ENCODE measurements at regions not wholly inside any gene's neighbourhood (a gene's known extent, or its start where the extent isn't known, plus 50 kb on each side); places are given as distances from the start of the nearest gene placed in this dataset.

DNA sequence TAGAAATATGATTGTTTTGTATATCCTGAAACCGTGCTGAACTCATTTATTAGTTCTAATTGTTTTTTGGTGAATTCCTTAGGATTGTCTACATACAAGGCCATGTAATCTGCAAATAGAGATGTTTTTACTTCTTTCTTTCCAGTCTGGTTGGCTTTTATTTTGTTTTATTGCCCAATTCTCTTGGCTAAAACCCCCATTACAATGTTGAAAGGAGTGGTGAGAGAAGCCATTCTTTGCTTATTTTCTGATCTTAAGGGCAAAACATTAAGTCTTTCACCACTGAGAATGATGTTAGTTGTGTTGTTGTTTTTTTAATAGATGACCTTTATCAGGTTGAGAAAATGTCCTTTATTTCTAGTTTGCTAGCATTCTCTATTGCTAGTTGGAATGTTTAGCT lies 157.3 kb downstream of the NTMT2 start (continued):
- TF ChIP-seq, protein P1, sequence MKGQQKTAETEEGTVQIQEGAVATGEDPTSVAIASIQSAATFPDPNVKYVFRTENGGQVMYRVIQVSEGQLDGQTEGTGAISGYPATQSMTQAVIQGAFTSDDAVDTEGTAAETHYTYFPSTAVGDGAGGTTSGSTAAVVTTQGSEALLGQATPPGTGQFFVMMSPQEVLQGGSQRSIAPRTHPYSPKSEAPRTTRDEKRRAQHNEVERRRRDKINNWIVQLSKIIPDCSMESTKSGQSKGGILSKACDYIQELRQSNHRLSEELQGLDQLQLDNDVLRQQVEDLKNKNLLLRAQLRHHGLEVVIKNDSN (CRISPR knock-in tag; IDR thresholded peaks at IDR 0.05), result no peak
- TF ChIP-seq, protein P2, sequence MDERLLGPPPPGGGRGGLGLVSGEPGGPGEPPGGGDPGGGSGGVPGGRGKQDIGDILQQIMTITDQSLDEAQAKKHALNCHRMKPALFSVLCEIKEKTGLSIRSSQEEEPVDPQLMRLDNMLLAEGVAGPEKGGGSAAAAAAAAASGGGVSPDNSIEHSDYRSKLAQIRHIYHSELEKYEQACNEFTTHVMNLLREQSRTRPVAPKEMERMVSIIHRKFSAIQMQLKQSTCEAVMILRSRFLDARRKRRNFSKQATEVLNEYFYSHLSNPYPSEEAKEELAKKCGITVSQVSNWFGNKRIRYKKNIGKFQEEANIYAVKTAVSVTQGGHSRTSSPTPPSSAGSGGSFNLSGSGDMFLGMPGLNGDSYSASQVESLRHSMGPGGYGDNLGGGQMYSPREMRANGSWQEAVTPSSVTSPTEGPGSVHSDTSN (CRISPR knock-in tag; IDR thresholded peaks at IDR 0.05; ENCODE audit: low read depth), result no peak
- TF ChIP-seq, protein P2 (tag; conservative IDR thresholded peaks at IDR 0.05; ENCODE audit: low read depth), result no peak
- TF ChIP-seq NCOA2 (IDR thresholded peaks at IDR 0.05; ENCODE audit: partially characterized antibody in 2 of 2), result no peak
- TF ChIP-seq GTF2F1 (IDR thresholded peaks at IDR 0.05; ENCODE audit: low read depth, low read length), result no peak
- no peak for TF ChIP-seq RBM17 (IDR thresholded peaks at IDR 0.05; ENCODE audit: borderline replicate concordance, low read depth, low read length)
- TF ChIP-seq, protein P3, sequence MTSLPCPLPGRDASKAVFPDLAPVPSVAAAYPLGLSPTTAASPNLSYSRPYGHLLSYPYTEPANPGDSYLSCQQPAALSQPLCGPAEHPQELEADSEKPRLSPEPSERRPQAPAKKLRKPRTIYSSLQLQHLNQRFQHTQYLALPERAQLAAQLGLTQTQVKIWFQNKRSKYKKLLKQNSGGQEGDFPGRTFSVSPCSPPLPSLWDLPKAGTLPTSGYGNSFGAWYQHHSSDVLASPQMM (CRISPR knock-in tag; IDR thresholded peaks at IDR 0.05), result no peak
